DND-41 (cell line): ENCODE measurements at regions not wholly inside any gene's neighbourhood (a gene's known extent, or its start where the extent isn't known, plus 50 kb on each side); places are given as distances from the start of the nearest gene placed in this dataset.
"Not testable (repeated sequence)": the region's sequence is repeated elsewhere in the genome, so short reads cannot be mapped to it uniquely, and the experiment has no call there.

ENCODE experiments used
- ATAC-seq: fragments of 200-7000 bp; cut with Tn5 transposase; 3 replicates; pipeline ENCODE4 v1.9.1; 2021; ENCODE audit warnings: low read depth; ENCODE audit not compliant: insufficient read depth
- DNase-seq: peaks from one replicate; pipeline ENCODE4 v3.0.0-alpha.2; 2020
- H2AFZ ChIP-seq: 2 replicates; pipeline ENCODE4 v1.6.0; 2012; ENCODE audit warnings: low read depth, low read length
- H3K27ac ChIP-seq: 2 replicates; pipeline ENCODE4 v1.5.1; 2012; ENCODE audit warnings: low read length, inconsistent platforms
- H3K27me3 ChIP-seq: fragments of 200-600 bp; sonication (generic); 2 replicates; pipeline ENCODE4 v1.6.0; 2012; ENCODE audit warnings: low read length, mild to moderate bottlenecking, inconsistent platforms; ENCODE audit not compliant: insufficient read depth, poor library complexity
- H3K36me3 ChIP-seq: 2 replicates; pipeline ENCODE4 v1.5.1; 2012; ENCODE audit warnings: low read length, inconsistent platforms; ENCODE audit not compliant: insufficient read depth
- H3K4me1 ChIP-seq: 2 replicates; pipeline ENCODE4 v1.5.1; 2012; ENCODE audit warnings: mild to moderate bottlenecking, low read length; ENCODE audit not compliant: insufficient read depth
- H3K4me2 ChIP-seq: 2 replicates; pipeline ENCODE4 v1.6.0; 2012; ENCODE audit warnings: mild to moderate bottlenecking, moderate library complexity, low read length, inconsistent platforms; ENCODE audit not compliant: insufficient read depth
- H3K4me3 ChIP-seq, 2 experiments: fragments of 200-600 bp in 1 of 2; shearing (Covaris generic) in 1 of 2; 2 replicates each; pipeline ENCODE4 v1.5.1; 2012 to 2016; ENCODE audit warnings: inconsistent platforms in 2 of 2, low read length in 2 of 2, mild to moderate bottlenecking in 2 of 2, low read depth in 1 of 2, moderate library complexity in 1 of 2
- H3K79me2 ChIP-seq: 2 replicates; pipeline ENCODE4 v1.6.0; 2012; ENCODE audit warnings: low read length, inconsistent platforms; ENCODE audit not compliant: insufficient read depth
- H3K9ac ChIP-seq: 2 replicates; pipeline ENCODE4 v1.6.0; 2012; ENCODE audit warnings: low read depth, mild to moderate bottlenecking, inconsistent platforms, low read length, moderate library complexity
- H3K9me3 ChIP-seq: 2 replicates; pipeline ENCODE4 v1.5.1; 2012; ENCODE audit warnings: low read length, moderate library complexity, mild to moderate bottlenecking, inconsistent platforms; ENCODE audit not compliant: insufficient read depth, severe bottlenecking
- H4K20me1 ChIP-seq: 2 replicates; pipeline ENCODE4 v1.6.0; 2012; ENCODE audit warnings: low read length; ENCODE audit not compliant: insufficient read depth
- CTCF ChIP-seq: IDR thresholded peaks from 2 replicates; pipeline ENCODE4 v1.5.1; 2012; ENCODE audit warnings: borderline replicate concordance, low read length, moderate library complexity, mild to moderate bottlenecking; ENCODE audit not compliant: poor library complexity, severe bottlenecking; ENCODE audit errors: extremely low read depth
- EZH2 ChIP-seq: IDR thresholded peaks from 3 replicates; pipeline ENCODE4 v1.6.1; 2012; ENCODE audit warnings: borderline replicate concordance, low read depth, mild to moderate bottlenecking, moderate library complexity, low read length, inconsistent platforms; ENCODE audit not compliant: severe bottlenecking

GRCh38 chr10:106023329-106023728 is 1141.2 kb downstream of the SORCS1 start:
- no peak for ATAC-seq
- no peak for DNase-seq
- Histone ChIP-seq H2AFZ (no peak overlapping the region), H3K36me3 (no peaks in the 10 kb centered on the region), H3K4me3 (no peak overlapping the region), H3K9me3 (no peaks in the 10 kb centered on the region), H3K79me2 (no peaks in the 10 kb centered on the region), H3K9ac (no peak overlapping the region), H4K20me1 (no peaks in the 10 kb centered on the region), H3K27ac (no peak overlapping the region), H3K27me3 (no peaks in the 10 kb centered on the region), H3K4me1 (no peaks in the 10 kb centered on the region), H3K4me2 (no peak overlapping the region)
- no peak for TF ChIP-seq CTCF
- no peak for TF ChIP-seq EZH2

- not testable (repeated sequence) for H3K79me2 ChIP-seq, H3K9me3 ChIP-seq, H3K27ac ChIP-seq, H2AFZ ChIP-seq, H3K4me2 ChIP-seq, H3K4me1 ChIP-seq, DNase-seq, H3K36me3 ChIP-seq, H4K20me1 ChIP-seq, H3K4me3 ChIP-seq, ATAC-seq, H3K9ac ChIP-seq, H3K27me3 ChIP-seq
These were observed 1144.9 kb downstream of the SORCS1 start for GRCh38 chr10:106019559-106019958.

GRCh38 chr10:106015369-106016199 is 1148.9 kb downstream of the SORCS1 start:
- H3K79me2 ChIP-seq, H3K9ac ChIP-seq, H3K36me3 ChIP-seq, H3K27ac ChIP-seq, H4K20me1 ChIP-seq, H3K4me2 ChIP-seq, DNase-seq, H2AFZ ChIP-seq, H3K4me1 ChIP-seq, H3K27me3 ChIP-seq, H3K4me3 ChIP-seq, H3K9me3 ChIP-seq, ATAC-seq: not testable (repeated sequence)

GRCh38 chr10:106011250-106011649 is 1153.3 kb downstream of the SORCS1 start:
- H3K9ac ChIP-seq = no peak overlapping the region
- no peak overlapping the region for H3K4me3 ChIP-seq
- no peak overlapping the region for H3K4me2 ChIP-seq
- DNase-seq (no peak), ATAC-seq (no peak)
- no peaks in the 10 kb centered on the region for H3K27me3 ChIP-seq
- no peaks in the 10 kb centered on the region for H3K79me2 ChIP-seq
- H3K27ac ChIP-seq = no peak overlapping the region
- H4K20me1 ChIP-seq = no peaks in the 10 kb centered on the region
- H2AFZ ChIP-seq = no peak overlapping the region
- no peaks in the 10 kb centered on the region for H3K4me1 ChIP-seq
- H3K9me3 ChIP-seq = no peaks in the 10 kb centered on the region
- no peaks in the 10 kb centered on the region for H3K36me3 ChIP-seq
- TF ChIP-seq CTCF (no peak), EZH2 (no peak)
